HG02943 (cell line): ENCODE measurements at regions not wholly inside any gene's neighbourhood (a gene's known extent, or its start where the extent isn't known, plus 50 kb on each side); places are given as distances from the start of the nearest gene placed in this dataset.

ENCODE experiments used
- ATAC-seq: cut with Tn5 transposase; IDR thresholded peaks from one replicate; pipeline ENCODE4 v1.9.1; 2021; ENCODE audit warnings: mild to moderate bottlenecking, low read depth, moderate library complexity; ENCODE audit not compliant: unreplicated experiment

DNA sequence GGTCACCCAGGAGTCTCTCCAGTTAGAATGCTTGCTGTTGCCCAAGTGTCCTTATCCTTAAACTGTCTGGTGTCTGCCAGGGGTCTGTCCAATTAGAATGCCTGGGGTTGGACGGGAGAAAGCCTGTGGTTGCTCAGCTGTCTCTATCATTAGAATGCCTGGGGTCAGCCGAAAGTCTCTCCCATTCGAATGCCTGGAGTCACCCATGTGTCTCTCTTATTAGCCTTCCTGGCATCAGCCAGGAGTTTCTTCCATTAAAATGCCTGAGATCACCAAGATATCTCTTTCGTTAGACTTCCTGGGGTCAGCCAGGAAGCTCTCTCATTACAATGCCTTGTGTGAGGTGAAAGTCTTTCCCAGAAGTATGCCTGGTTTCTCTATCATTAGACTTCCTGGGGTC is 1521.0 kb downstream of the UQCRFS1 start:
- no peak for ATAC-seq

DNA sequence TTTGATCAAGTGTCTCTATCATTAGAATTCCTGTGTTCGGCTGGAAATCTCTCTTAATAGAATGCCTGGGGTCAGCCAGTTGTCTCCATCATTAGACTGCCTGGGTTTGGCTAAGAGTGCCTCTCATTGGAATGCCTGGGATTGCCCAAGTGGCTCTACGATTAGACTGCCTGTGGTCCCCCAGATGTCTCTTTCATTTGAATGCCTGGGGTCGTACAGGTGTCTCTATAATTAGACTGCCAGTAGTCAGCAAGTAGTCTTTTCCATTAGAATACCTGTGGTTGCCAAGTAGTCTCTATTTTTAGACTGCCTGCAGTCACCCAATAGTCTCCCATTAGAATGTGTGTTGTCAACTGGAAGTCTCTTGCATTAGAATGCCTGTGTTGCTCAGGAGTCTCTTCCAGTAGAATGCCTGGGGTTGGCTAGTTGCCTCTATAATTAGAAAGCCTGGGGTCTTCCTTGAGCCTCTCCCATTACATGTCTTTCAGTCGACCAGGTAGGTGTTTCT is 1523.2 kb downstream of the UQCRFS1 start:
- no peak for ATAC-seq

DNA sequence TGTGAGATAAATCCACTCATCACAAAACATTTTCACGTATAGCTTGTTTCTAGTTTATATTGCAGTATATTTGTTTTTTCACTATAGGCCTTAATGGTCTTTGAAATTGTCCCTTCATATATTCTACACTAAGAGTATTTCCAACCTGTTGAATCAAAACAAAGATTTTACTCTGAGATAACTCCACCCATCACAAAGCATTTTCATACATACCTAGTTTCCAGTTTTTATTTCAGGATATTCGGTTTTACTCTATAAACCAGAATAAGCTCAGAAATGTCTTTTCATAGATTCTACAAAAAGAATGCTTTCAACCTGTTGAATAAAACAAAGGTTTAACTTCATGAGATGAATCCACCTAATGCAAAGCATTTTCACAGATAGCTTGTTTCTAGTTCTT is 1528.7 kb downstream of the UQCRFS1 start:
- no peak for ATAC-seq

DNA sequence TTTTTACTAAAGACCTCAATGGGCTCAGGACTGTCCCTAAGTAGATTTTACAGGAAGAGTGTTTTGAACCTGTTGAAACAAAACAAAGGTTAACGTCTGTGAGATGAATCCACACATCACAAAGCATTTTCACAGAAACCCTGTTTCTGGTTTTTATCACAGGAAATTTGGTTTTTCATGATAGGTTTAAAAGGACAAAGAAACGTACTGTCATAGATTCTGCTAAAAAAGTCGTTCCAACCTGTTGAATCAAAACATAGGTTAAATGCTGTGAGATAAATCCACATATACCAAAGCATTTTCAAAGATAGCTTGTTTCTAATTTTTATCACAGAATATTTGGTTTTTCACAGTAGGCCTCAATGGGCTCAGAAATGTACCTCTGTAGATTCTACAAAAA is 1531.0 kb downstream of the UQCRFS1 start:
- no peak for ATAC-seq

DNA sequence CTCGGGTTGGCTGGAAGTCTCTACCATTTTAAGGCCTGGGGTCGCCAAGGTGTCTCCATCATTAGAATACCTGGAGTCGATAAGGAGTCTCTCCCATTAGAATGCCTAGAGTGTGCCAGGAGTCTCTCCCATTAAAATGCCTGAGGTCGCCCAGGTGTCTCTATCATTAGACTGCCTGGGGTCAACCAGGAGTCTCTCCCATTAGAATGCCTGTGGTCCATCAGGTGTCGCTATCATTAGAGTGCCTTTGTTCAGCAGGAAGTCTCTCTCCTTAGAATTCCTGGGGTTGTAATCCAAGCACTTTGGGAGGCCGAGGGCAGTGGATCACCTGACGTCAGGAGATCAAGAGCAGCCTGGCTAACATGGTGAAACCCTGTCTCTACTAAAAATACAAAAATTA is 1533.0 kb downstream of the UQCRFS1 start:
- no peak for ATAC-seq

DNA sequence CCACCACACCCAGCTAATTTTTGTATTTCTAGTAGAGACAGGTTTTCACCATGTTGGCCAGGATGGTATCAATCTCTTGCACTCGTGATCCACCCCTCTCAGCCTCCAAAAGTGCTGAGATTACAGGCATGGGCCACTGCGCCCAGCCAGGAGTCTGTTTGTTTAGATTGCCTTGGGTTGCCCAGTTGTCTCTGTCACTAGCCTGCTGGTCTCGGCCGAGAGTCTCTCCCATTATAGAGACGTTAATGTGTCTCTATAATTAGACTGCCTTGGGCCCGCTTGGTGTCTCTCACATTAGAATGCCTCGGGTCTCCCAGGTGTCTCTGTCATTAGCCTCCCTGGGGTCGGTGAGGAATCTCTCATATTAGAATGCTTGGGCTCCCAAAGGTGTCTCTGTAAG is 1533.6 kb downstream of the UQCRFS1 start:
- no peak for ATAC-seq

DNA sequence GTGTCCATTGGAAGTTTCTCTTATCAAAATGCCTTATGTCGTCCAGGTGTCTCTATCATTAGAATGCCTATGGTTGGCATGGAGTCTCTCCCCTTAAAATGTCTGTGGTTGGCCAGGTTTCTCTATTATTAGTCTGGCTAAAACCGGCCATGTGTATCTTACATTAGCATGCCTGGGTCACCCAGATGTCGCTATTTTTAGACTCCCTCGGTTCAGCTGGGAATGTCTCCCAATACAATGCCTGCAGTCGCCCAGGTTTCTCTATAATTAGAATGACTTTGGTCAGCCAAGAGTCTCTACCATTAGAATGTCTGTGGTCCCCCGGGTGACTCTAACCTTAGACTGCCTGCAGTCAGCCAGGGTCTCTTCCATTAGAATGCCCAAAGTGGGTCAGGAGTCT is 1536.1 kb downstream of the UQCRFS1 start:
- ATAC-seq = no peak

DNA sequence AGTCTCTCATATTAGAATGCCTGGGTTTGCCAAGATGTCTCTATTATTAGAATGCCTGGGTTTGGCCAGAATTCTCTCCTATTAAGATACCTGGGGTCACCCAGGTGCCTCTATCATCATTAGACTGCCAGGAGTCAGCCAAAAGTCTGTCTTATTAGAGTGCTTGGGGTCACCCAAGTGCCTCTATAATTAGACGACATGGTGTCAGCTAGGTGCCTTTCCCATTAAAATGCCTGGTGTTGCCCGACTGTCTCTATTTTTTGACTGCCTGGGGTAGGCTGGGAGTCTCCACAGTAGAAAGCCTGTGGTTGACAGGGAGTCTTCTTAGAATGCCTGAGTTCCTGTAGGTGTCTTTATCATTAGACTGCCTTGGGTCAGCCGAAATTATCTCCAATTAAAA is 1536.6 kb downstream of the UQCRFS1 start:
- no peak for ATAC-seq

DNA sequence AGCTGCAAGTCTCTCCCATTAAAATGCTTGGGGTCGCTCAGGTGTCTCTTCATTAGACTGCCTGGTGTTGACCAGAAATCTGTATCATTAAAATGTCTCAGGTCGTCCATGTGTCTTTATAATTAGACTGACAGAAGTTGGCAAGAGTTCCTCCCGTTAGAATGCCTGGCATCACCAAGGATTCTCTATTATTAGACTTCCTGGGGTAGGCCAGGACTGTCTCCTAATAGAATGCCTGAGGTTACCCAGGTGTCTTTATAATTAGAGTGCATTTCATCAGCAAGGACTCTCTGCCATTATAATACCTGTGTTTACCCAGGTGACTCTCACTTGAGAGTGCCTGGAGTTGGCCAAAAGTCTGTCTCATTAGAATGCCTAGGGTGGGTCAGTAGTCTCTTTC is 1537.2 kb downstream of the UQCRFS1 start:
- no peak for ATAC-seq

DNA sequence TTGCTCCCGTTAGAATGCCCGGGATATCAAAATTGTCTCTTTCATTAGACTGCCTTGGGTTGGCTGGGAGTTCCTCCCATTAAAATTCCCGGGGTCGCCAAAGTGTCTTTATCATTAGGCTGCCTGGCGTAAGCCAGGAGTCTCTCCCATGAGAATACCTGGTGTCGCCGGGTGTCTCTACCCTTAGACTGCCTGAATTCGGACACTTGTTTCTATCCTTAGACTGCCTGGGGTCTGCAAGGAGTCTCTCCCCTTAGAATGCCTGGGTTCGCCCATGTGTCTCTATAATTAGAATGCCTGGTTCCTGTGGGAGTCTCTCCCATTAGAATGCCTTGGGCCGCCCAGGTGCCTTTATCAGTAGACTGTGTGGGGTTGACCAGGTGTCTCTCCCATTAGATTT is 1538.2 kb downstream of the UQCRFS1 start:
- no peak for ATAC-seq

DNA sequence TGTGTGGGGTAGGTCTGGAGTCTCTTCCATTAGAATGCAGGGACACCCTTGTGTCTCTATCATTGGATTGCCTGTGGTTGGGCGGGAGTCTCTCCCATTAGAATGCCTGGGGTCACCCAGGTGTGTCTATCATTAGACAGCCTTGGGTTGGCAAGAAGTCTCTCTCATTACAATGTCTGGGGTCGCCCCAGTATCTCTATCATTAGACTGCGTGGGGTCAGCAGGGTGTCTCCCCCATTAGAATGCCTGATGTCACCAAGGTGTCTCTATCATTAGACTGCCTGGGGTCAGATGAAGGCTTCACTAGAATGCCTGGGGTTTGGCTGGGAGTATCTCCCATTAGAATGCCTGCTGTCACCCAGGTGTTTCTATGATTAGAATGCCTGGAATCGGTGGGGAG is 1539.0 kb downstream of the UQCRFS1 start:
- ATAC-seq = no peak

DNA sequence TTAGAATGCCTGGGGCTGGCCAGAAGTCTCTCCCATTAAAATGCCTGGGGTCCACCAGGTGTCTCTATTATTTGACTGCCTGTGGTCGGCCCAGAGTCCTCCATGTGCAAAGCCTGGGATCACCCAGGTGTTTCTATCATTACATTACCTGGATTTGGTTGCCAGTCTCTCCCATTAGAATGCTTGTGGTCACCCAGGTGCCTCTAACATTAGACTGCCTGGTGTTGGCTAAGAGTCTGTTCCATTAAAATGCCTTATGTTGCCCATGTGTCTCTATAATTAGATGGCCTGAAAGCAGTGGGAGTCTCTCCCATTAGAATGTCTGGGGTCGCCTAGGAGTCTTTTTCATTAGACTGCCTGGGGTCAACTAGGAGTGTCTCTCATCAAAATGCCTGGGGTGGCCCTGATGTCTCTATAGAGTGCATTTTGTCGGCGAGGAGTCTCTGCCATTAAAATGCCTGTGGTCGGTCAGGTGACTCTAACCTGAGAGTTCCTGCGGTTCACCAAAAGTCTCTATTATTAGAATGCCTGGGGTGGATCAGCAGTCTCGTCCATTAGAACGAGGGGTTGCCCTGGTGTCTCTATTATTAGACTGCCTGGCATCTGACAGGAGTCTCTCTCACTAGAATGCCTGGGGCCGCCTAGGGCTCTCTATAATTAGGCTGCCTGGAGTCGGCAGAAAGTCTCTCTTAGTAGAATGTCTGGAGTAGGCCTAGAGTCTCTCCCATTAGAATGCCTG is 1540.5 kb downstream of the UQCRFS1 start:
- no peak for ATAC-seq

DNA sequence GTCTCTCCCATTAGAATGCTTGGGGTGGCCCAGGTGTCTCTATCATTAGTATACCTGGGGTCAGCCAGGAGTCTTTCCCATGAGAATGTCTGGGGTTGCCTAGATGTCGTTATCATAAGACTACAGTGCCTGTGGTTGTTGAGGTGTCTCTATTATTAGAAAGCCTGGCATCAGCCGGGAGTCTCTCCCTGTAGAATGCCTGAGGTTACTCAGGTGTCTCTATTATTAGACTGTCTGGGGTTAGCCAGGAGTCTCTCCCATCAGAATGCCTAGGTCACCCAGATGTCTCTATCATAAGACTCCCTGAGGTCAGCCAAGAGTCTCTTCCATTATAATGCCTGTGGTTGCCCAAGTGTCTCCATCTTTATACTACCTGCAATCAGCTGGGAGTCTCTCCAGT is 1541.1 kb downstream of the UQCRFS1 start:
- ATAC-seq = no peak

DNA sequence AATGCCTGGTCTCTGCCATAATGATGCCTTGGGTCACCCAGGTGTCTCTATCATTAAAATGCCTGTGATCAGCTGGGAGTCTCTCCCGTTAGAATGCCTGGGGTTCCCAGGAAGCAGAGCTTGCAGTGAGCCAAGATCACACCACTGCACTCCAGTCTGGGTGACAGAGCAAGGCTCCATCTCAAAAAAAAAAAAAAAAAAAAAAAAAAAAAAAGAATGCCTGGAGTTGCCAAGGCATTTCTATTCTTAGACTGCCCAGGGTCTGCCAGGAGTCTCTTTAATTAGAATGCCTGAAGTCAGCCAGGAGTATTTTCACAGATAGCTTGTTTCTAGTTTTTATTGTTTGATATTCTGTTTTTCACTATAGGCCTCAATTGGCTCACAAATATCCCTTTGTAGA is 1552.5 kb downstream of the UQCRFS1 start:
- no peak for ATAC-seq

DNA sequence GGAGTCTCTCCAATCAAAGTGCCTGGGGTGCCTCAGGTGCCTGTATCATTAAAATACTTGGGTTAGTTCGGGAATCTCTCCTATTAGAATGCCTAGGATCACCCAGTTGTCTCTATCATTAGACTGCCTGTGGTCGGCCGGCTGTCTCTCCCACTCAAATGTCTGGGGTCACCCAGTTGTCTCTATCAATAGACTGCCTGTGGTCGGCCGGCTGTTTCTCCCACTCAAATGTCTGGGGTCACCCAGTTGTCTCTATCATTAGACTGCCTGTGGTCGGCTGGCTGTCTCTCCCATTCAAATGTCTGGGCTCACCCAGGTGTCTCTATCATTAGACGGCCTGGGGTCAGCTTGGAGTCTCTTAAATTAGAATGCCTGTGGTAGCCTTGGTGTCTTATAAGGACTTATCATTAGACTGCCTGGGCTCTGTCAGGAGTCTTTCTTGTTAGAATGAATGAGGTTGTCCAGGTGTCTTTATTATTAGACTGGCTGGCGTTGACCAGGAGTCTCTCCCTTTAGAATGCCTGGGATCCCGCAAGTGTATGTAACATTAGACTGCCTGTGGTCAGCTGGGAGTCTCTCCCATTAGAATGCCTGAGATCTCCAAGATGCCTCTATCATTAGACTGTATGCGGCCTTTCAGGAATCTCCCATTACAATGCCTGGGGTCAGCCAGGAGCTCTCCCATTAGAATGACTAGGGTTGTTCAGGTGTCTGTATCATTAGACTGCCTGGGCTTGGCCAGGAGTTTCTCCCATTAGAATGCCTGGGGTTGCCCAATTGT is 1555.5 kb downstream of the UQCRFS1 start:
- no peak for ATAC-seq

DNA sequence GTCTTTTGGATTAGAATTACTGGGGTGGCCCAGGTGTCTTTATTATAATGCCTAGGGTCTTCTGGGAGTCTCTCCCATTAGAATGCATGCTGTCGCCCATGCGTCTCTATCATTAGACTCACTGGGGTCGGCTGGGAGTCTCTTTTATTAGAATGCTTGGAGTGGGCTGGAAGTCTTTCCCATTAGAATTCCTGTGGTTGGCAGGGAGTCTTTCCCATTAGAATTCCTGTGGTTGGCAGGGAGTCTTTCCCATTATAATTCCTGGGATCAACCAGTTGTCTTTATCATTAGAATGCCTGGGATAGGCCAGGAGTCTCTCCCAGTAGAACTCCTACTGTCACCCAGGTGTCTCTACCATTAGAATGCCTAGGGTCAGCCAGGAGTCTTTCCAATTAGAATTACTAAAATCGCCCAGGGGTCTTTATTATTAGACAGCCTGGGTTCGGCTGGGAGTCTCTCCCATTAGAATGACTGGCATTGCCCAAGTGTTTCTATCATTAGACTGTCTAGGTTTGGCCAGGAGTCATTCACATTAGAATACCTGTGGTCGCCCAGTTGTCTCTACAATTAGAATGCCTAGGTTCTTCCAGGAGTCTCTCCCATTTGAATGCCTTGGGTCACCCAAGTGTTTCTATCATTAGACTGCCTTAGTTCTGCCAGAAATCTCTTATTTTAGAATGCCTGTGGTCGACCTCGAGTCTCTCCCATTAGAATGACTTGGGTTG is 1558.5 kb downstream of the UQCRFS1 start:
- ATAC-seq = no peak

DNA sequence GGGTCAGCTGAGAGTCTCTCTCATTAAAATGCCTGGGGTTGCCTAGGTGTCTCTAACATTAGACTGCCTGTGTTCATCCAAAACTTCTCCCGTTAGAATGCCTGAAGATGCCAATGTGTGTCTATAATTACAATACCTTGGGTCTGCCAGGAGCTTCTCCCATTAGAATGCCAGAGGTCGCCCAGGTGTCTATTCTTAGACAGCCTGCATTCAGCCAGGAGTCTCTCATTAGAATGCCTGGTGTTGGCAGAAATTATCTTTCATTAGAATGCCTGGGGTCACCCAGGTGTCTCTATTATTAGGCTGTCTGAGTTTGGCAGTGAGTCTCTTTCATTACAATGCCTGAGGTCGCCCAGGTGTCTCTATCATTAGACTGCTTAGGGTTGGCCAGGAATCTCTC is 1560.2 kb downstream of the UQCRFS1 start:
- no peak for ATAC-seq

DNA sequence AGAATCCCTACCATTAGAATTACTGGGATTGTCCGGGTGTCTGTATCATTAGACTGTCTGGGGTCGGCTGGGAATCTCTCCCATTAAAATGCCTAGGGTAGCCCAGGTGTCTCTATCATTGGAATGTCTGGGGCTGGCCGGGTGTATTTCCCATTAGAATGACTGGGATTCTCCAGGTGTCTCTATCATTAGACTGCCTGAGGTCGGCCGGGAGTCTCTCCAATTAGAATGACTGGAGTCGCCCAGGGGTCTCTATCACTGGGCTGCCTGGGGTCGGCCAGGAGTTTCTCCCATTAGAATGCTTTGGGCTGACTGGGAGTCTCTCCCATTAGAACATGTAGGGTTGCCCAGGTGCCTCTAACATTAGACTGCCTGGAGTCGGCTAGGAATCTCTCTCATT is 1560.7 kb downstream of the UQCRFS1 start:
- no peak for ATAC-seq

DNA sequence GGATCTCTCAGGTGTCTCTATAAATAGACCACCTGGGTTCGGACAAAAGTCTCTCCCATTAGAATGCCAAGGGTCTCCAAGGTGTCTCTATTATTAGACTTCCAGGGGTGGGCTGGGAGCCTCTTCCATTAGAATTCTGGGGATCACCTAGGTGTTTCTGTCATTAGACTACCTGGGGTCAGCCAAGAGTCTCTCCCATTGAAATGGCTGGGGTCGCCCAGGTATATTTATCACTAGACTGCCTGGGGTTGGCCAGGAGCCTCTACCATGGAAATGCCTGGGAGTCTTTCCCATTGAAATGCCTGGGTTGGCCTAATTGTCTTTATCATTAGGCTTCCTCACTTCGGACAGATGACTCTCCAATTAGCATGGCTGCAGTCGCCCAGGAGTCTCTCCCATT is 1565.5 kb downstream of the UQCRFS1 start:
- no peak for ATAC-seq

DNA sequence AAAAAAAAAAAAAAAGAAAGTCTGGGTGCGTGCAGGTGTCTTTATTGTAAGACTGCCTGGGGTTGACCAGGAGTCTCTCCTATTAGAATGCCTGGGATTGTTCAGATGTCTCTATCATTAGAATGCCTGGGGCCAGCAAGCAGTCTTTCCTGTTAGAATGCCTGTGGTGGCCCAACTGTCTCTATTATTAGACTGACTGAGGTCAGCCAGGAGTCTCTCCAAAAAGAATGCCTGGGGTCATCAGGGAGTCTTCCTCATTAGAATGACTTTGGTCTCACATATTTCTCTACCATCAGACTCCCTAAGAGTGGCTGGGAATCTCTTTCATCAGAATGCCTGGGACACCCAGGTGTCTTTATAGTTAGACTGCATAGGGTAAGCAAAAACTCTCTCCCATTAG is 1577.5 kb downstream of the UQCRFS1 start:
- no peak for ATAC-seq

DNA sequence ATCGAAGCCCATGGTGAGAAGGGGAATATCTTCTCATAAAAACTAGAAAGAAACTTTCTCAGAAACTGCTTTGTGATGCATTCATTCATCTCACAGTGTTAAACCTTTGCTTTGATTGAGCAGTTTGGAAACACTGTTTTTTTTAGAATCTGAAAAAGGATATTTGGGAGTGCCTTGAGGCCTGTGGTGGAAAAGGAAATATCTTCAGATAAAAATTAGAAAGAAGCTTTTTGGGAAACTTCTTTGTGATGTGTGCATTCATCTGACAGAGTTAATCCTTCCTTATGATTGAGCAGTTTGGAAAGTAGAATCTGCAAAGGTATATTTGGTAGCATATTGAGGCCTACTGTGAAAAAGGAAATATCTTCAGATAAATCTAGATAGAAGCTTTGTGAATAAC is 1594.9 kb downstream of the UQCRFS1 start:
- ATAC-seq = no peak
